Endothelial cell of umbilical vein (primary cell): ENCODE measurements at regions not wholly inside any gene's neighbourhood (a gene's known extent, or its start where the extent isn't known, plus 50 kb on each side); places are given as distances from the start of the nearest gene placed in this dataset.

Source experiments
- BruUV-seq: library from RNA; stranded (reverse); fragments of 400-500 nt; replicated peaks from 2 replicates; lab custom pipeline; 2021; lab: Mats Ljungman, UMichigan
- CTCF ChIA-PET: fragments of 300-600, 350-600 bp; sonication (Branson Sonifier 250); formaldehyde crosslinking; loops from one replicate; lab custom pipeline; 2021; ENCODE audit warnings: antibody characterized with exemption, inconsistent platforms; lab: Charles Lee
- POLR2A ChIA-PET: fragments of 300-600, 350-600 bp; sonication (Branson Sonifier 250); formaldehyde crosslinking; loops from one replicate; lab custom pipeline; 2021; ENCODE audit warnings: antibody characterized with exemption, inconsistent platforms; lab: Charles Lee
- DNase-seq: peaks from one replicate; pipeline ENCODE4 v3.0.0-alpha.2; 2011; ENCODE audit warnings: low read depth, low spot score
- FAIRE-seq: peaks from 2 replicates; lab custom pipeline; 2011; peaks lifted over from hg19 to GRCh38; lab: Jason Lieb, UNC
- H2AFZ ChIP-seq: 2 replicates; pipeline ENCODE4 v1.6.0; 2012; ENCODE audit warnings: low read depth, low read length, control low read depth, inconsistent platforms
- H3K27ac ChIP-seq: 2 replicates; pipeline ENCODE4 v1.5.1; 2011; ENCODE audit warnings: low read depth, mild to moderate bottlenecking, control low read depth, low read length, moderate library complexity; ENCODE audit not compliant: insufficient read depth
- H3K27me3 ChIP-seq, 2 experiments: 2 replicates each; pipeline versions ENCODE4 v1.6.0 to v1.6.1; 2011; ENCODE audit warnings: low read length in 2 of 2, mixed read lengths in 1 of 2; ENCODE audit not compliant: control insufficient read depth in 2 of 2, insufficient read depth in 2 of 2
- H3K36me3 ChIP-seq, 2 experiments: 2 replicates in 1 of 2; 3 replicates in 1 of 2; pipeline ENCODE4 v1.5.1; 2011; ENCODE audit warnings: low read length in 2 of 2, mild to moderate bottlenecking in 1 of 2, moderate library complexity in 1 of 2; ENCODE audit not compliant: control insufficient read depth in 2 of 2, insufficient read depth in 2 of 2; ENCODE audit errors: extremely low read depth in 1 of 2
- H3K4me1 ChIP-seq: 3 replicates; pipeline ENCODE4 v1.5.1; 2011; ENCODE audit warnings: mild to moderate bottlenecking, low read length; ENCODE audit not compliant: control insufficient read depth, insufficient read depth; ENCODE audit errors: extremely low read depth
- H3K4me2 ChIP-seq: 2 replicates; pipeline ENCODE4 v1.6.1; 2011; ENCODE audit warnings: low read length, control low read depth, mixed read lengths; ENCODE audit not compliant: insufficient read depth
- H3K4me3 ChIP-seq, 3 experiments: fragments of 200-600 bp in 1 of 3; sonication (generic), shearing (Covaris generic) in 1 of 3; replicated peaks in 1 of 3; 2 replicates each; pipeline ENCODE4 v1.5.1; 2011 to 2016; ENCODE audit warnings: control low read depth in 3 of 3, low read length in 3 of 3, mild to moderate bottlenecking in 2 of 3, inconsistent platforms in 1 of 3, low read depth in 1 of 3, moderate library complexity in 1 of 3; ENCODE audit not compliant: insufficient read depth in 1 of 3
- H3K79me2 ChIP-seq: 2 replicates; pipeline ENCODE4 v1.6.0; 2012; ENCODE audit warnings: low read length, inconsistent platforms; ENCODE audit not compliant: control insufficient read depth, insufficient read depth
- H3K9ac ChIP-seq: replicated peaks from 2 replicates; pipeline ENCODE3; 2011; ENCODE audit warnings: low read length, control low read depth; ENCODE audit not compliant: insufficient read depth; ENCODE audit errors: extremely low read depth
- H3K9me1 ChIP-seq: replicated peaks from 3 replicates; pipeline ENCODE4 v1.6.0; 2011; ENCODE audit warnings: mild to moderate bottlenecking, low read length; ENCODE audit not compliant: control insufficient read depth, insufficient read depth; ENCODE audit errors: extremely low read depth
- H3K9me3 ChIP-seq: replicated peaks from 2 replicates; pipeline ENCODE4 v1.5.1; 2012; ENCODE audit warnings: low read length, inconsistent platforms; ENCODE audit not compliant: control insufficient read depth, insufficient read depth
- H4K20me1 ChIP-seq: replicated peaks from 2 replicates; pipeline ENCODE3; 2011; ENCODE audit warnings: mild to moderate bottlenecking, low read length; ENCODE audit not compliant: control insufficient read depth, insufficient read depth; ENCODE audit errors: extremely low read depth
- EZH2 ChIP-seq: IDR thresholded peaks from 2 replicates; pipeline ENCODE4 v1.6.1; 2012; ENCODE audit warnings: borderline replicate concordance, low read depth, mild to moderate bottlenecking, moderate library complexity, low read length, inconsistent platforms; ENCODE audit not compliant: severe bottlenecking
- FOS ChIP-seq: IDR thresholded peaks from 2 replicates; pipeline ENCODE4 v1.6.1; 2011; ENCODE audit warnings: mild to moderate bottlenecking, low read length, moderate library complexity, borderline replicate concordance; ENCODE audit not compliant: insufficient read depth
- GATA2 ChIP-seq: IDR thresholded peaks from 2 replicates; pipeline ENCODE4 v1.7.0; 2011; ENCODE audit warnings: low read depth, mild to moderate bottlenecking, moderate library complexity, mixed read lengths, low read length; ENCODE audit not compliant: insufficient read length, insufficient read depth
- JUN ChIP-seq: IDR thresholded peaks from 2 replicates; pipeline ENCODE4 v1.6.1; 2011; ENCODE audit warnings: borderline replicate concordance, low read depth; ENCODE audit not compliant: insufficient read length, insufficient read depth
- MYC ChIP-seq: IDR thresholded peaks from one replicate; pipeline ENCODE4 v1.6.1; 2011; ENCODE audit warnings: mild to moderate bottlenecking, low read depth, low read length
- POLR2A ChIP-seq: IDR thresholded peaks from 2 replicates; pipeline ENCODE4 v1.6.1; 2012; ENCODE audit warnings: low read depth, mild to moderate bottlenecking, control low read depth, low read length
- POLR2AphosphoS5 ChIP-seq: IDR thresholded peaks from 2 replicates; pipeline ENCODE4 v1.6.1; 2012; ENCODE audit warnings: low read depth, mild to moderate bottlenecking, control low read depth, low read length, moderate library complexity; ENCODE audit not compliant: insufficient read depth
- dilution Hi-C: fragments of 300-500 bp; cut with MboI; formaldehyde crosslinking; loops from one replicate; pipeline ENCODE4 v1.15.0; 2019; ENCODE audit warnings: low sequenced_read_pairs; ENCODE audit not compliant: extremely low pct_ligation_motif_present
- intact Hi-C: fragments of 100-400 bp; cut with micrococcal nuclease; formaldehyde crosslinking; loops from one replicate; pipeline ENCODE4 v1.10.0; 2022
- TF ChIP-seq, protein P1 (sequence below): IDR thresholded peaks from 2 replicates; pipeline ENCODE4 v1.6.1; 2011; ENCODE audit not compliant: insufficient read depth, insufficient read length
- TF ChIP-seq, protein P2 (sequence below), 2 donors: IDR thresholded peaks; 1 replicate in 1 of 2; 2 replicates in 1 of 2; pipeline ENCODE4 v1.5.1; 2011; ENCODE audit warnings: low read length in 2 of 2, mild to moderate bottlenecking in 2 of 2, moderate library complexity in 2 of 2, control low read depth in 1 of 2, inconsistent platforms in 1 of 2, low read depth in 1 of 2; ENCODE audit not compliant: insufficient read depth in 1 of 2; ENCODE audit errors: extremely low read depth in 1 of 2

DNA sequence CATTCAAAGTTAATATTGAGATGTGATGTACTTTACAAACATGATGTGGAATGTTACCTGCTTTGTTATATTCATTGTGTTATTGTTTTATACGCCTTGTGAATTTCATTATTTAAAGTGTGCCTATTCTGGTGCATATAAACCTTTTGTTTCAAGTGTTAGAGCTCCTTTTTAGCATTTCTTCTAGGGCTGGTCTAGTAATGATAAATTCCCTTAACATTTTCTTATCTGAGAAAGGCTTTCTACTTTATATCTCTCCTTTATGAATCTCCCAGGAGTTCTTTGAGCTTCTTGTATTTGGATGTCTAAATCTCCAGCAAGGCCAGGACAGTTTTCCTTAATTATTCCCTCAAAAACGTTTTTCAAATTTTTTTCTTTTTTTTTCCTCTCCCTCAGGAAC, 1005.6 kb downstream of the IGSF11 start:
- POLR2A ChIA-PET, result no interaction called here
- TF ChIP-seq, protein P1, sequence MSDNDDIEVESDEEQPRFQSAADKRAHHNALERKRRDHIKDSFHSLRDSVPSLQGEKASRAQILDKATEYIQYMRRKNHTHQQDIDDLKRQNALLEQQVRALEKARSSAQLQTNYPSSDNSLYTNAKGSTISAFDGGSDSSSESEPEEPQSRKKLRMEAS, result no peak
- TF ChIP-seq, protein P2, sequence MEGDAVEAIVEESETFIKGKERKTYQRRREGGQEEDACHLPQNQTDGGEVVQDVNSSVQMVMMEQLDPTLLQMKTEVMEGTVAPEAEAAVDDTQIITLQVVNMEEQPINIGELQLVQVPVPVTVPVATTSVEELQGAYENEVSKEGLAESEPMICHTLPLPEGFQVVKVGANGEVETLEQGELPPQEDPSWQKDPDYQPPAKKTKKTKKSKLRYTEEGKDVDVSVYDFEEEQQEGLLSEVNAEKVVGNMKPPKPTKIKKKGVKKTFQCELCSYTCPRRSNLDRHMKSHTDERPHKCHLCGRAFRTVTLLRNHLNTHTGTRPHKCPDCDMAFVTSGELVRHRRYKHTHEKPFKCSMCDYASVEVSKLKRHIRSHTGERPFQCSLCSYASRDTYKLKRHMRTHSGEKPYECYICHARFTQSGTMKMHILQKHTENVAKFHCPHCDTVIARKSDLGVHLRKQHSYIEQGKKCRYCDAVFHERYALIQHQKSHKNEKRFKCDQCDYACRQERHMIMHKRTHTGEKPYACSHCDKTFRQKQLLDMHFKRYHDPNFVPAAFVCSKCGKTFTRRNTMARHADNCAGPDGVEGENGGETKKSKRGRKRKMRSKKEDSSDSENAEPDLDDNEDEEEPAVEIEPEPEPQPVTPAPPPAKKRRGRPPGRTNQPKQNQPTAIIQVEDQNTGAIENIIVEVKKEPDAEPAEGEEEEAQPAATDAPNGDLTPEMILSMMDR (IDR thresholded peaks at IDR 0.05; ENCODE audit: extremely low read depth in 1 of 2, insufficient read depth in 1 of 2, low read depth in 1 of 2, low read length in 2 of 2), result no peak
- TF ChIP-seq POLR2AphosphoS5, result no peak
- no peak for TF ChIP-seq POLR2A
- no peak for TF ChIP-seq JUN
- Histone ChIP-seq H3K9ac (no peak overlapping the region), H3K4me3 (no peak overlapping the region), H3K36me3 (no peaks in the 10 kb centered on the region), H3K9me3 (no peaks in the 10 kb centered on the region), H3K4me1 (no peaks in the 10 kb centered on the region), H3K9me1 (no peaks in the 10 kb centered on the region), H2AFZ (no peak overlapping the region), H3K4me2 (no peak overlapping the region), H3K27me3 (no peaks in the 10 kb centered on the region), H4K20me1 (no peaks in the 10 kb centered on the region), H3K27ac (no peak overlapping the region), H3K79me2 (no peaks in the 10 kb centered on the region)
- no peak for DNase-seq
- no peak for FAIRE-seq
- intact Hi-C loops (no loop called here), dilution Hi-C loops (no loop called here)
- CTCF ChIA-PET, result no interaction called here
- BruUV-seq, result no TSS peak

DNA sequence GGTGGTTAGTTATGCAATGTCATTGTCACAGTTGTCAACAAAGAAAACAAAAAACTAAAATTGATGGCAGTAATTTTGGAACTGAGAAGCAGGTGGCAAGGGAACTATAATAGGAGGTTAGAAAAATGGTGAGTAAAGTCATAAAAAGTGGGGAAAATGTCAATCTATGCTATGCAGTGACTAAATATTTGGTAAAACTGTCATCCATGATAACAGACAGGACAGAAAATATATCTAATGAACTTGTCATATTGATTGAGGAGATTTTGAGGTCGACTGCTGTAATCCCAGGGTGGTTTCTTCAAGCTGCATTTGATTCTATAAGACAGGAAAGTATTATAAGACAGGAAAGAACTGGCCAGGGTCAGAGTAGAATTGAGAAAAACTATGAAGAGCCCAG, 998.4 kb downstream of the IGSF11 start:
- Histone ChIP-seq H4K20me1 (no peaks in the 10 kb centered on the region), H3K9me3 (peaks cover 2% of the 10 kb centered on the region), H3K27ac (no peak overlapping the region), H3K27me3 (no peaks in the 10 kb centered on the region), H3K4me1 (no peaks in the 10 kb centered on the region), H3K4me2 (no peak overlapping the region), H3K4me3 (no peak overlapping the region), H2AFZ (no peak overlapping the region), H3K9ac (no peak overlapping the region), H3K9me1 (no peaks in the 10 kb centered on the region), H3K79me2 (no peaks in the 10 kb centered on the region), H3K36me3 (no peaks in the 10 kb centered on the region)
- BruUV-seq, result no TSS peak
- ChIA-PET CTCF (no interaction called here), POLR2A (no interaction called here)
- DNase-seq, result no peak
- FAIRE-seq, result no peak
- TF ChIP-seq EZH2 (no peak), FOS (no peak), GATA2 (no peak), MYC (no peak)
- TF ChIP-seq, protein P1, result no peak
- TF ChIP-seq, protein P2 (IDR thresholded peaks at IDR 0.05; ENCODE audit: extremely low read depth in 1 of 2, insufficient read depth in 1 of 2, low read depth in 1 of 2, low read length in 2 of 2), result no peak
- dilution Hi-C loops, result no loop called here
- intact Hi-C loops, result no loop called here
